NCI-H128 (cell line): ENCODE measurements at regions not wholly inside any gene's neighbourhood (a gene's known extent, or its start where the extent isn't known, plus 50 kb on each side); places are given as distances from the start of the nearest gene placed in this dataset.
"Not testable (repeated sequence)": the region's sequence is repeated elsewhere in the genome, so short reads cannot be mapped to it uniquely, and the experiment has no call there.

ENCODE experiments used
- DNase-seq: peaks from one replicate; lab custom pipeline; 2025; ENCODE audit not compliant: unreplicated experiment; lab: John Stamatoyannopoulos, UW

DNA sequence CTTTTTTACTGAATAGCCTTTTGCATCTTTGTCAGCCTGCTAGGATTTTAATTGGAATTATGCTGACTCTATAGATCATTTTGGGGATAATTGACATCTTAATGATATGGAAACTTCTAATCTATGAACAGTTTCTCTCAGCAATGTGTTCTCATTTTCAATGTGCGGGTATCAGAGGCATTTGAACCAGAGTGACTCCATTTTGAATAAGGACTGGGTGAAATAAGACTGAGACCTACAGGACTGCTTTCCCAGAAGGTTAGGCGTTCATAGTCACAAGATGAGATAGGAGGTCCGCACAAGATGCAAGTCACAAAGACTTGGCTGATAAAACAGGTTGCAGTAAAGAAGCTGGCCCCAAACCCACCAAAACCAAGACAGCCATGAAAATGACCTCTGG, 140.5 kb downstream of the IGLL1 start:
- DNase-seq: not testable (repeated sequence)

DNA sequence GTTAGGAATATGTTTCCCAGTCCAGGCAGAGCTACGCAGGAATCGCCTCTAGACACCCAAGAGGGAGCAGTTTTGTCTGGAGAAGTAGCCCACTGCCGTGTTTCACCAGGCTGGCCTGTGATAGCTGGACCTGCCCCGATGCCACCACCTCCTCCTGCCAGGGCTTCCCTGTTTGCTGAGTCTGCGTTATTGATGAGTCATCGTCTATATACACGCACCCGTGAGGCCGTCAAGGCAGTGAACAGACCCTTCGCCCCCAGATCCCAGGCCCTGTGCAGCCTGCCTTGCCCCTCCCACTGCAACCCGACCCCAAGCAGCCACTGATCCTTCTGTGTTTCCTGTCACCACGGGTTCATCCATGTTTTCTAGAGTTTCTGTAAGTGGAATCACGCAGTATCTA, 141.9 kb downstream of the IGLL1 start:
- no peak for DNase-seq

GRCh38 chr22:23437779-23438178, 142.3 kb downstream of the IGLL1 start:
- DNase-seq: no peak

- DNase-seq: not testable (repeated sequence)
Measured at GRCh38 chr22:23437107-23437395, 143.0 kb downstream of the IGLL1 start.

- DNase-seq: not testable (repeated sequence)
Measured at GRCh38 chr22:23436354-23437106, 143.6 kb downstream of the IGLL1 start.

DNA sequence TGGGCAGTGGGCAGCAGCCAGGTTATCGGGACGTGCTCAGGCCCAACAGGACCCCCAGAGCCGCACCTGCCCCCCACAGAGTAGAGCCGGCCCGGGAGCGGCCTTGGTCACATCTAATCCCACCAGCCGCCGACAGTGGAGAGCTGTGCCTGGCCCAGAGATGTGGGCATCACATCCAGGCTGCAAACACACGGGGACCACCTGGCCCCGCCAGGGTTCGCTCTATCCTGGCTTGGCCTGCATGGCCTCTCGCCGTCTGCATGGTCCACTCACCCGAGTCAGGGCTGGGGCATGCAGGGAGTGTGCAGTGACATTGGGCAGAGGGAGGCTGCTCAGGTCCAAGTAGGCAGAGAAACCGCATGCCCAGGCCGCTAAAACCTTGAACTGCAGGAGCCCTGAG, 144.9 kb downstream of the IGLL1 start:
- not testable (repeated sequence) for DNase-seq

DNA sequence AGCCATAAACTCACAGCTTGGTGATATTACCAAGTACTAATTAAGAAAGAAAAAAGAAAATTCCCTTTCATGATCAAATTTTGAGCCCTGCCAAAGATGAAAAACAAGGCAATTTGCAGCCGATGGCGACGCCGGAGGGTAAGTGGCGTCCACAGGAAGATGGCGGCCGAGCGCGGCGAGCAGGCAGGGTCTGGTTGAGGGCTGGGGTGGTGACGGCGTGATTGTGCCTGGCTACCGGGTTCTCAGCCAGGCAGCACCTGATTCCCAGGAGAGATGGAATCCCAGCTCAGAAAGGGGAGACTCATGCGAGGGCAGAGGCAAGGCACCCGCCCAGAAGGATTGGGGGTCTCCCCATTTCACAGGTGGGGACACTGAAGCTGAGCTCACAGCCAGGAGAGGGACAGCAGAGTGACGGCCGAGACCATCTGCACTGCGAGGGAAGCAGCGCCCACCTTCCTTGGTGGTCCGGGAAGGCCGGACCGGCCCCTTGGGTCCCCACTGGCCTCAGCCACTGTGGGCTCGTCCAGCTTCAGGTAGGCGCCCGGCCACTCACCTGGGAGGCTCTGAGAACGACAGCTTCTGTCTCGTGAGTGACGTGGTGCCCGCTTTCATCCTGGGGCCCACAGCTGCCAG, 145.8 kb downstream of the IGLL1 start:
- DNase-seq: not testable (repeated sequence)

- not testable (repeated sequence) for DNase-seq
Measured at GRCh38 chr22:23433127-23434005, 146.7 kb downstream of the IGLL1 start.

DNA sequence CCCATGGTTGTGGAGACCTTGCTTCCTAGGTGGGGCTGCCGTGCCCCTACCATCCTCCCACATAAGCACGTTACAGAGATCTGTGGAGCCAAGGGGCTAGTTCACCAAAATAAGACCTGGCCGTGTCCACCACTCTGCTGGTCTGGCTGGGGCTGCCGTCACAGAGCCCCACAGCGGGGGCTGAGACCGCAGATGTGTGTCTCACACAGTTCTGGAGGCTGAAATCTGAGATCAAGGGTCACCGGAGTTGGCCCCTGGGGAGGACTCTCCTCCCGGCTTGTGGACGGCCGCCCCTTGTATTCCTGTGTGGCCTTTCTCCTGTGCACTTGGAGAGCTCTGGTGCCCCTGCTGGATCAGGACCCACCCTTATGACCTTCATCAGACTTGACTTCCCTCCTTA, 147.4 kb downstream of the IGLL1 start:
- not testable (repeated sequence) for DNase-seq

DNA sequence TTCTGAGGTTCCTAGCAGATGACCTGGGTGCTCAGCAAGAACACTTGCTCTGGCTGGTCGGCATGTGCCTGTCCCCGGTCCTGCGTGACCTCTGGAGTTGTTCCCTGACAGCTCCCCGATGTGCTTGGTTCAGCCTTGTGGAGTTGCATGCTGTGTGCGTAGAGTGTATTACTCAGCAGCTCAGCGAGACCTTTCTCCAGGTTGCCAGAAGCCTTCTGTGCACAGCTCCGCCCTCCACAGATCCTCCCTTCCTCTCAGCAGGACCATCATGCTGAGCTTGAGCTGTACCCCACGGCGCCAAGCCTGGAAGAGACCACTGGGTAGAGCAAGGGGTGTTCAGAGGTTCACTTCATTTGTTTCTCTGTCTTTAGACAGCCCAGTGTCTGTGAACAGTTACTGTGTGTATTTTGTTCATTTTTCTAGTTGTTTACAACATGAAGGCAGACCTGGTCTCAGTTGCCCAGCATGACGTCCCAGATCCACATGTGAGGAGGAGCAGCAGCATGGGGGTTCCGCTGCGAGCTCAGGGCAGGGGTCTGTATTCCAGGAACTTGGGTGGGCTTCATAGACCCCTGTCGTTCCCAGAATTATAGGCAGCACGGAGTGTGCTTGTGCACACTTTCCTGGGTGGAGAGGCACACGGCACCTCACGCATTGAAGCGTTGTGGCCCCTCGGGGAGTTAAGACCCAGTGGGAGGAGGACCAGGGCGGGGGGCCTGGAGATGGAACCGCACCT, 148.6 kb downstream of the IGLL1 start:
- DNase-seq: no peak

DNA sequence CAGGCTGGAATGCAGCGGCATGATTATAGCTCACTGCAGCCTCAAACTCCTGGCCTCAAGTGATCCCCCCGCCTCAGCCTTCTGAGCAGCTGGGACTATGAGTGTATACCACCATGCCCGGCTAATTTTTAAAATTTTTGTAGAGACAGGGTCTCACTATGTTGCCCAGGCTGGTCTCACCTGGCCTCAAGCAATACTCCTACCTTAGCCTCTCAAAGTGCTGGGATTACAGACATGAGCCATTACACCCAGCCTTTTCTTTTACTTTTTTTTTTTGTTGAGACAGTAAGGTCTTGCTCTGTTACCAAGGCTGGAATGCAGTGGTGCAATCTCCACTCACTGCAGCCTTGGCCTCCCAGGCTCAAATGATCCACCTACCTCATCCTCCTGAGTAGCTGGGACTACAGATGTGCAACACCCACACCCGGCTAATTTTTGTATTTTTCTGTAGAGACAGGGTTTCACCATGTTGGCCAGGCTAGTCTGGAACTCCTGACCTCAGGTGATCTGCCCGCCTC, 155.5 kb downstream of the IGLL1 start:
- DNase-seq: not testable (repeated sequence)

DNA sequence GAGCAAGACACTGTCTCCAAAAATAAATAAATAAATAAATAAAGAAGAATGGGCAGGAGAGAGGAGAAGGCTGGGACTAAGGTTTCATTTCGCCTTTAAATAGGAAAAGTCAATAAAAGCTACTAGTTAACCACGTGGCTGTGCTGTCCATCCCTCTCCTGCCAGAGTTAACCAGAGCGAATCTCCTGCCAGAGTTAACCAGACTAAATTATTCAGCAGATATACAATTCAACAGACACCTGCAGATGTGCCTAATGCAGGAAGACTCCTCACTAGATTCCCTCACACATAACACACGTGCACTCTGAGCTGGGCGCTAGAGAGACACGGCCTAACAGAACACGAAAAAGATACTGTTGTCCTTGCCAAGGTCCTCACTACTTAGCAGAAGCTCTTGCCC, 156.1 kb downstream of the IGLL1 start:
- DNase-seq: no peak

GRCh38 chr22:23422281-23422680, 157.8 kb downstream of the IGLL1 start:
- not testable (repeated sequence) for DNase-seq

DNA sequence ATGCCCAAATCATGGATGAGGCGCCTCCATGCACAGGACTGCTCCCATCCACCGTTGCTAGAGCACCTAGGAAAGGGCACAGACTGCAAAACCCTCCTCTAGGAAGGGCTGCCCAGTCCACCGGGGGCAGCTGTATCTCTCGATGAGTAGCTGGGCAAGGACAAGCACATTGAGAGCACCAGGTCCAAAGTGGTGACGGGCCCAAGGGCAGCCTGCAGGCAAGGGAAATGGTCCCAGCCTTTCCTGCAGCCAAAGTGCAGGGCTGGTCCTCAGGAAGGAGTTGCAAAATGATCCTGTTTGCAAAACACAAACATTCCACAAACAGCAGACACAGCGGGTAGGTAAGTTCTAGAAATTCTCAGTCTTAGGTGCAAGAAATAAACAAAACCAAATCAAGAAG, 158.8 kb downstream of the IGLL1 start:
- DNase-seq: not testable (repeated sequence)

DNA sequence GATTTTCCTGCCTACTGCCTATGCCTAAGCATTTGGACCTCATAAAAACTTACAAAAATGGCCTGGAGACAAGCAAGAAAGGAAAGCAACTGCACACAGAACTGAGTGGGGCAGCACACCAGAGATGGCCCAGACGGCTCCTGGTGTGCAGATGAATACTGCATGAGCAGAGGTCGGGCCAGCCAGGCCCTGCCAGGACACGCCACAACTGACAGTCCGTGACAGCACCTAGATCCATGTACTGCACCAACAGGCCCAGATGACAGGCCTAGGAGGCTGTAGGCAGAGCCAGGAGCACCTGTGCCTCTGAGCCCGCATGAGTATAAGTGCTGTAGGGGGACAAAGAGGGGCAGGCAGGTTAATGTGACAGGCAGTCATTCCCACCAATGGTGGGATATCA, 160.2 kb downstream of the IGLL1 start:
- no peak for DNase-seq

DNA sequence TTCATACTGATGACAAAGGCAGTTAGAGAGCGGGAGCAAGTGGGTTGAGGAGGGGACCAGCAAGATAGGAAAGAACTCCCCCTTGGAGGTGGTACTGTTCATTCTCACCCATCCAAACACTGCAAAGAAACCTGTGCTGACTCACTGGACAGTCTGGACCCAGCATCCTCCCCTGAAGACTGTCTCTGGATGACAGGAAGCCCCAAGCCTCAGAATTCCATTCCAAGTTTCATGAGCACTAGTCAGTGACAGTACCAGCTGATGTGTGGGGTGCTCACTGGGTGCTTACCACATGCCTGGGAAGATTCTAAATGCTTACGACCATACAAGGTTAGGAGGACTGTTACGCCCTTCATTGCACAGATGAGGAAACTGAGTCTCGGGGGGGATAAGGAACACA, 160.9 kb downstream of the IGLL1 start:
- no peak for DNase-seq

DNA sequence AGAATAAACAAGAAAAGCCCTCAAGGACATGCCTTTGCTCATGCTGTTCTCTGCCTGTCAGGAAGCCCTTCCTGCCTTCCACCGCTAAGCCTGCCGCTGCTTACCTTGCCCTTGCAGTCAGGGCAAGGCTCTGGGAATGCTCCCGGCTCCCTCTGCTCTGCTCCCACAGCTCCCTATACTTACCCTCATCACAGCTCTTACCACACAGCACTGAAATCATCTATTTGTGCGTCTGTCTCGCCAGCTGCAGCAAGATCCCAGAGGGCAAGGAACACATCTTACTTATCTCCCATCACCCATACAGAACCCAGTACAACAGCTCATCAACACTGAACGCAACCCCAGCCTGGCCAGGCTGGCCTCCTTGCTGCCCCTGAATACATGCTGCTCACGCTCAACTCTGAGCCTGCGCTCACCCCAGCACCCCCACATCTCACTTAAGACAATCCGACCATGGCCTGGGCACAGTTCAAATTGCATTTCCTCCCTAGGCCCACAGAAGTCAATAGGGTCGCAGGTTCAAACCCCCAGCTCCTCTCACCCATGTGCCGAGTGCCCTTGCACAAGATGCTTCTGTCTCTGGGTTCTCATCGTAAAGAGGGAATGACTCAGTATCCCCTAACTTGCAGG, 161.8 kb downstream of the IGLL1 start:
- no peak for DNase-seq

GRCh38 chr22:23417327-23417726, 162.8 kb downstream of the IGLL1 start:
- DNase-seq: not testable (repeated sequence)

DNA sequence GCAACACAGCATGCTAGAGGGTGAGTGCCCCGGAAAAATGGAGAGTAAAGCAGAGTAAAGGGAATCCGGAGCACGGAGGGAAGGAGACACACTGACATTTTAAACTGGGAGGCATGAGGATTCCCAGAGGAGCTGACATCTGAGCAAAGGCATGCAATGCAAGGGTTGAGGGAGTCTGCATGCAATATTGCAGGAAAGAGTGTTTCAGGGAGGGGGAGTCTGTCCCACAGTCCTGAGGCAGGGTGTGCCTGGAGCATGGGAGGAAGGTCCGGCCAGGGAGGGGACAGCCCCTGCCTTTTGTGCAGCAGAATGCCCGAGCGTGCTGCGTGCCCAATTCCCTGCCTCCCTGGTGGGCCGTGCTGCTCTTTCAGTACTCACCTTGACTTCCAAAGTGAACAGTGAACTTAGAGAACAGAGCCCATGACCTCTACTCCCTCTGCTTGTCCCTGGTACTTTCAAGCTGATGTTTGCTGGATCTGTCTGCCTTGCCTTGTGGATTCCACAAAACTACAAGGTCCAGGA, 163.9 kb downstream of the IGLL1 start:
- not testable (repeated sequence) for DNase-seq

- DNase-seq: no peak
Measured at GRCh38 chr22:23415490-23415851, 164.6 kb downstream of the IGLL1 start.
